ENCODE measurements at regions not wholly inside any gene's neighbourhood (a gene's known extent, or its start where the extent isn't known, plus 50 kb on each side); places are given as distances from the start of the nearest gene placed in this dataset.

GRCh38 chr18:41155910-41156851 lies 798.9 kb upstream of the PIK3C3 start:
- in situ Hi-C loops (cut with HindIII; ENCODE audit: low sequenced_read_pairs), result no loop called here

- in situ Hi-C loops (cut with HindIII; ENCODE audit: low sequenced_read_pairs), result no loop called here
Observed at GRCh38 chr18:41155025-41155424, 800.0 kb upstream of the PIK3C3 start.

GRCh38 chr18:41153871-41154270 lies 801.2 kb upstream of the PIK3C3 start:
- in situ Hi-C loops (cut with HindIII; ENCODE audit: low sequenced_read_pairs), result no loop called here

- in situ Hi-C loops (cut with HindIII; ENCODE audit: low sequenced_read_pairs), result no loop called here
Observed at GRCh38 chr18:41150316-41150715, 804.7 kb upstream of the PIK3C3 start.

GRCh38 chr18:41146301-41146700 lies 808.7 kb upstream of the PIK3C3 start:
- in situ Hi-C loops (cut with HindIII; ENCODE audit: low sequenced_read_pairs), result no loop called here

- in situ Hi-C loops (cut with HindIII; ENCODE audit: low sequenced_read_pairs), result no loop called here
Observed at GRCh38 chr18:41145516-41145915, 809.5 kb upstream of the PIK3C3 start.

- in situ Hi-C loops (cut with HindIII; ENCODE audit: low sequenced_read_pairs), result no loop called here
Observed at GRCh38 chr18:41144441-41144840, 810.6 kb upstream of the PIK3C3 start.

- in situ Hi-C loops (cut with HindIII; ENCODE audit: low sequenced_read_pairs), result no loop called here
Observed at GRCh38 chr18:41140506-41140905, 814.5 kb upstream of the PIK3C3 start.

GRCh38 chr18:41135146-41135545 lies 819.9 kb upstream of the PIK3C3 start:
- in situ Hi-C loops (cut with HindIII; ENCODE audit: low sequenced_read_pairs), result no loop called here

- in situ Hi-C loops (cut with HindIII; ENCODE audit: low sequenced_read_pairs), result no loop called here
Observed at GRCh38 chr18:41134426-41134825, 820.6 kb upstream of the PIK3C3 start.

- in situ Hi-C loops (cut with HindIII; ENCODE audit: low sequenced_read_pairs), result no loop called here
Observed at GRCh38 chr18:41131050-41131449, 824.0 kb upstream of the PIK3C3 start.

GRCh38 chr18:41128545-41128944 lies 826.5 kb upstream of the PIK3C3 start:
- in situ Hi-C loops (cut with HindIII; ENCODE audit: low sequenced_read_pairs), result no loop called here

GRCh38 chr18:41128126-41128525 lies 826.9 kb upstream of the PIK3C3 start:
- in situ Hi-C loops (cut with HindIII; ENCODE audit: low sequenced_read_pairs), result no loop called here

- in situ Hi-C loops (cut with HindIII; ENCODE audit: low sequenced_read_pairs), result no loop called here
Observed at GRCh38 chr18:41126541-41127235, 828.3 kb upstream of the PIK3C3 start.

- in situ Hi-C loops (cut with HindIII; ENCODE audit: low sequenced_read_pairs), result no loop called here
Observed at GRCh38 chr18:41121116-41121826, 833.8 kb upstream of the PIK3C3 start.

GRCh38 chr18:41119031-41119430 lies 836.0 kb upstream of the PIK3C3 start:
- in situ Hi-C loops (cut with HindIII; ENCODE audit: low sequenced_read_pairs), result no loop called here

GRCh38 chr18:41113885-41114482 lies 841.0 kb upstream of the PIK3C3 start:
- in situ Hi-C loops (cut with HindIII; ENCODE audit: low sequenced_read_pairs), result no loop called here

GRCh38 chr18:41099451-41099850 lies 855.6 kb upstream of the PIK3C3 start:
- in situ Hi-C loops (cut with HindIII; ENCODE audit: low sequenced_read_pairs), result no loop called here

GRCh38 chr18:41096504-41096903 lies 858.5 kb upstream of the PIK3C3 start:
- in situ Hi-C loops (cut with HindIII; ENCODE audit: low sequenced_read_pairs), result no loop called here

GRCh38 chr18:41077076-41077475 lies 878.0 kb upstream of the PIK3C3 start:
- in situ Hi-C loops (cut with HindIII; ENCODE audit: low sequenced_read_pairs), result no loop called here

GRCh38 chr18:41075212-41075611 lies 879.8 kb upstream of the PIK3C3 start:
- in situ Hi-C loops (cut with HindIII; ENCODE audit: low sequenced_read_pairs), result no loop called here

All from DLD1 (cell line).